ENCODE measurements at regions not wholly inside any gene's neighbourhood (a gene's known extent, or its start where the extent isn't known, plus 50 kb on each side); places are given as distances from the start of the nearest gene placed in this dataset.

GRCh38 chr12:77122661-77123060 lies 57.3 kb upstream of the E2F7 start:
- CTCF ChIA-PET = no interaction called here

GRCh38 chr12:77122236-77122635 lies 56.9 kb upstream of the E2F7 start:
- Histone ChIP-seq H3K4me3 (ENCODE audit: low read depth, low read length) (no peak overlapping the region), H3K9me3 (ENCODE audit: control insufficient read depth, insufficient read depth, low read depth, low read length) (no peaks in the 10 kb centered on the region), H3K27ac (ENCODE audit: extremely low read depth, low read depth, low read length) (no peak overlapping the region), H3K36me3 (ENCODE audit: control insufficient read depth in 2 of 2, insufficient read depth in 1 of 2, low read length in 2 of 2) (no peaks in the 10 kb centered on the region), H3K4me1 (ENCODE audit: control insufficient read depth, insufficient read depth, low read length) (no peaks in the 10 kb centered on the region; the same call in 1 of the 2 replicates)
- CTCF ChIA-PET = no interaction called here
- POLR2A ChIA-PET = no interaction called here
- TF ChIP-seq ZNF623 (tag by site-specific recombination; IDR thresholded peaks at IDR 0.05) (no peak), ZBTB44 (tag by site-specific recombination; IDR thresholded peaks at IDR 0.05) (no peak), ZNF518A (tag by site-specific recombination; conservative IDR thresholded peaks at IDR 0.05; ENCODE audit: low read depth) (no peak), OSR2 (tag by site-specific recombination; IDR thresholded peaks at IDR 0.05) (no peak), SCRT1 (tag by site-specific recombination; IDR thresholded peaks at IDR 0.05; ENCODE audit: borderline replicate concordance) (no peak), ZNF830 (tag by site-specific recombination; IDR thresholded peaks at IDR 0.05; ENCODE audit: low read depth) (no peak), HOXD13 (CRISPR knock-in tag; IDR thresholded peaks at IDR 0.05; ENCODE audit: borderline replicate concordance) (no peak), ZNF76 (tag by site-specific recombination; IDR thresholded peaks at IDR 0.05; ENCODE audit: borderline replicate concordance, low read depth) (no peak), ZNF19 (tag by site-specific recombination; IDR thresholded peaks at IDR 0.05; ENCODE audit: low read depth) (no peak), ZNF202 (tag by site-specific recombination; IDR thresholded peaks at IDR 0.05; ENCODE audit: borderline replicate concordance) (no peak), ZNF10 (tag by site-specific recombination; IDR thresholded peaks at IDR 0.05) (no peak), ZBTB17 (tag by site-specific recombination; IDR thresholded peaks at IDR 0.05) (no peak)

More at GRCh38 chr12:77122661-77123060, 57.3 kb upstream of the E2F7 start:
- POLR2A ChIA-PET = no interaction called here
- Histone ChIP-seq H3K4me3 (ENCODE audit: low read depth, low read length) (no peak overlapping the region), H3K36me3 (ENCODE audit: control insufficient read depth in 2 of 2, insufficient read depth in 1 of 2, low read length in 2 of 2) (no peaks in the 10 kb centered on the region), H3K9me3 (ENCODE audit: control insufficient read depth, insufficient read depth, low read depth, low read length) (no peaks in the 10 kb centered on the region), H3K4me1 (ENCODE audit: control insufficient read depth, insufficient read depth, low read length) (no peaks in the 10 kb centered on the region; the same call in 1 of the 2 replicates), H3K27ac (ENCODE audit: extremely low read depth, low read depth, low read length) (no peak overlapping the region)
- TF ChIP-seq ZFP37 (tag by site-specific recombination; IDR thresholded peaks at IDR 0.05) (no peak), ZNF791 (tag by site-specific recombination; IDR thresholded peaks at IDR 0.05) (no peak), ZNF248 (tag by site-specific recombination; IDR thresholded peaks at IDR 0.05) (no peak)

Data from HEK293 (cell line).